ENCODE measurements at regions not wholly inside any gene's neighbourhood (a gene's known extent, or its start where the extent isn't known, plus 50 kb on each side); places are given as distances from the start of the nearest gene placed in this dataset.

DNA sequence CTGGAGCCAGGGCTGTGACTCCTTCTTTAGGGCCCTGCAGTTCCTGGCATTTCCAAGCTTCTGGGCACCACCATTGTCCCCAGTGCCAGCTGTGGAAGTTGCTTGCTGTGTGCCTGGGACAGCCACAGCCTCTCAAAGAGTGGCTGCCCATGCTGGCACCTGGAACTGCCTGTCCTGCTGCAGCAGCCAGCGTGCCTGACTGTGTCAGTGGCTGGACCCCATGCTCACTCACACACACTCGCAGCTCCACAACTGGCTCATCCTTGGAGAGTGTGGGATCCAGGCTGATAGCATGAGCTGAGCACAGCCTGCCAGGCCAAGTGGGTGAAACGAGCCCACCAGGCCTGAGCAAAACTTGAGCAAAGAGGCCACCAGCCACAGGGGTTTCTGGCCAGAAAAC is 1107.6 kb downstream of the C4orf33 start:
- Histone ChIP-seq H3K27me3 (replicated peaks in 1 of 4; ENCODE audit: control extremely low read depth in 1 of 4, control insufficient read depth in 3 of 4, insufficient read depth in 4 of 4, low read length in 3 of 4) (no peaks in the 10 kb centered on the region), H3K4me3 (ENCODE audit: control extremely low read depth in 1 of 5, extremely low read depth in 1 of 5, insufficient read depth in 1 of 5, low read depth in 2 of 5, low read length in 4 of 5) (no peak overlapping the region), H3K79me2 (ENCODE audit: control insufficient read depth, insufficient read depth, low read length) (no peaks in the 10 kb centered on the region), H3K4me2 (replicated peaks; ENCODE audit: low read depth, low read length, poor library complexity, severe bottlenecking) (no peak overlapping the region), H2AFZ (ENCODE audit: insufficient read depth, low read depth, low read length, poor library complexity, severe bottlenecking) (no peak overlapping the region), H3K27ac (ENCODE audit: low read length in 2 of 2) (no peak overlapping the region), H4K20me1 (ENCODE audit: control insufficient read depth, insufficient read depth, low read length, poor library complexity, severe bottlenecking) (no peaks in the 10 kb centered on the region), H3K4me1 (ENCODE audit: control insufficient read depth in 2 of 2, insufficient read depth in 2 of 2, low read length in 2 of 2) (no peaks in the 10 kb centered on the region), H3K9me3 (ENCODE audit: control extremely low read depth in 1 of 3, control insufficient read depth in 2 of 3, insufficient read depth in 1 of 3, low read length in 2 of 3) (peaks cover 0 to 25% (median 2%) of the 10 kb centered on the region in 3 donors), H3K36me3 (replicated peaks in 1 of 2; ENCODE audit: control extremely low read depth in 1 of 2, control insufficient read depth in 1 of 2, extremely low read depth in 1 of 2, insufficient read depth in 2 of 2, low read length in 1 of 2) (no peaks in the 10 kb centered on the region), H3K9ac (ENCODE audit: low read length) (no peak overlapping the region)
- H3K9me3 Mint-ChIP-seq (ENCODE audit: insufficient read depth): no peaks in the 10 kb centered on the region
- TF ChIP-seq EZH2 (IDR thresholded peaks at IDR 0.05; ENCODE audit: borderline replicate concordance, insufficient read depth, low read depth, low read length, poor library complexity, severe bottlenecking): no peak
- TF ChIP-seq, protein P1, sequence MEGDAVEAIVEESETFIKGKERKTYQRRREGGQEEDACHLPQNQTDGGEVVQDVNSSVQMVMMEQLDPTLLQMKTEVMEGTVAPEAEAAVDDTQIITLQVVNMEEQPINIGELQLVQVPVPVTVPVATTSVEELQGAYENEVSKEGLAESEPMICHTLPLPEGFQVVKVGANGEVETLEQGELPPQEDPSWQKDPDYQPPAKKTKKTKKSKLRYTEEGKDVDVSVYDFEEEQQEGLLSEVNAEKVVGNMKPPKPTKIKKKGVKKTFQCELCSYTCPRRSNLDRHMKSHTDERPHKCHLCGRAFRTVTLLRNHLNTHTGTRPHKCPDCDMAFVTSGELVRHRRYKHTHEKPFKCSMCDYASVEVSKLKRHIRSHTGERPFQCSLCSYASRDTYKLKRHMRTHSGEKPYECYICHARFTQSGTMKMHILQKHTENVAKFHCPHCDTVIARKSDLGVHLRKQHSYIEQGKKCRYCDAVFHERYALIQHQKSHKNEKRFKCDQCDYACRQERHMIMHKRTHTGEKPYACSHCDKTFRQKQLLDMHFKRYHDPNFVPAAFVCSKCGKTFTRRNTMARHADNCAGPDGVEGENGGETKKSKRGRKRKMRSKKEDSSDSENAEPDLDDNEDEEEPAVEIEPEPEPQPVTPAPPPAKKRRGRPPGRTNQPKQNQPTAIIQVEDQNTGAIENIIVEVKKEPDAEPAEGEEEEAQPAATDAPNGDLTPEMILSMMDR (IDR thresholded peaks at IDR 0.05): no peak
- whole genome bisulfite sequencing (ENCODE audit: insufficient coverage): 80% methylated on average over 1 of the region's 3 CpGs
- ATAC-seq (ENCODE audit: low read depth): no peak
- no peak overlapping the region for H3K4me3 Mint-ChIP-seq
- intact Hi-C loops (cut with micrococcal nuclease): no loop called here
- no peak for DNase-seq
- H3K27me3 Mint-ChIP-seq: no peaks in the 10 kb centered on the region
- ChIA-PET CTCF (no interaction called here), POLR2A (no interaction called here)
- no peaks in the 10 kb centered on the region for H3K4me1 Mint-ChIP-seq
- no peak overlapping the region for H3K27ac Mint-ChIP-seq

- ChIA-PET POLR2A (no interaction called here), CTCF (no interaction called here)
- Histone ChIP-seq H2AFZ (ENCODE audit: insufficient read depth, low read depth, low read length, poor library complexity, severe bottlenecking) (no peak overlapping the region), H3K79me2 (ENCODE audit: control insufficient read depth, insufficient read depth, low read length) (no peaks in the 10 kb centered on the region), H3K36me3 (replicated peaks in 1 of 2; ENCODE audit: control extremely low read depth in 1 of 2, control insufficient read depth in 1 of 2, extremely low read depth in 1 of 2, insufficient read depth in 2 of 2, low read length in 1 of 2) (no peaks in the 10 kb centered on the region), H3K9ac (ENCODE audit: low read length) (no peak overlapping the region), H4K20me1 (ENCODE audit: control insufficient read depth, insufficient read depth, low read length, poor library complexity, severe bottlenecking) (no peaks in the 10 kb centered on the region), H3K4me2 (replicated peaks; ENCODE audit: low read depth, low read length, poor library complexity, severe bottlenecking) (no peak overlapping the region), H3K27me3 (replicated peaks in 1 of 4; ENCODE audit: control extremely low read depth in 1 of 4, control insufficient read depth in 3 of 4, insufficient read depth in 4 of 4, low read length in 3 of 4) (no peaks in the 10 kb centered on the region), H3K9me3 (ENCODE audit: control extremely low read depth in 1 of 3, control insufficient read depth in 2 of 3, insufficient read depth in 1 of 3, low read length in 2 of 3) (no peaks in the 10 kb centered on the region), H3K4me3 (ENCODE audit: control extremely low read depth in 1 of 5, extremely low read depth in 1 of 5, insufficient read depth in 1 of 5, low read depth in 2 of 5, low read length in 4 of 5) (no peak overlapping the region), H3K4me1 (ENCODE audit: control insufficient read depth in 2 of 2, insufficient read depth in 2 of 2, low read length in 2 of 2) (no peaks in the 10 kb centered on the region), H3K27ac (ENCODE audit: low read length in 2 of 2) (no peak overlapping the region)
- intact Hi-C loops (cut with micrococcal nuclease): no loop called here
- no peaks in the 10 kb centered on the region for H3K9me3 Mint-ChIP-seq (ENCODE audit: insufficient read depth)
- ATAC-seq (ENCODE audit: low read depth) (no peak), DNase-seq (no peak)
- no peak overlapping the region for H3K4me3 Mint-ChIP-seq
- no peaks in the 10 kb centered on the region for H3K27me3 Mint-ChIP-seq
- no peaks in the 10 kb centered on the region for H3K4me1 Mint-ChIP-seq
- no peak overlapping the region for H3K27ac Mint-ChIP-seq
- TF ChIP-seq EZH2 (IDR thresholded peaks at IDR 0.05; ENCODE audit: borderline replicate concordance, insufficient read depth, low read depth, low read length, poor library complexity, severe bottlenecking): no peak
- TF ChIP-seq, protein P1 (IDR thresholded peaks at IDR 0.05): no peak
- WGBS (ENCODE audit: insufficient coverage): no CpG with 5 or more reads among the region's 1 CpG
Measured at GRCh38 chr4:130210864-130211263, 1114.9 kb downstream of the C4orf33 start.

All from B cell (primary cell).